ENCODE measurements at regions not wholly inside any gene's neighbourhood (a gene's known extent, or its start where the extent isn't known, plus 50 kb on each side); places are given as distances from the start of the nearest gene placed in this dataset.
"Not testable (repeated sequence)": the region's sequence is repeated elsewhere in the genome, so short reads cannot be mapped to it uniquely, and the experiment has no call there.

- DNase-seq (ENCODE audit: low spot score), result no peak
Measured at GRCh38 chr1:96187020-96187419, 534.6 kb upstream of the PTBP2 start.

GRCh38 chr1:96191165-96191564 lies 530.4 kb upstream of the PTBP2 start:
- DNase-seq (ENCODE audit: low spot score), result no peak

- no peak for DNase-seq (ENCODE audit: low spot score)
Measured at GRCh38 chr1:96206451-96206850, 515.1 kb upstream of the PTBP2 start.

GRCh38 chr1:96207936-96208335 lies 513.6 kb upstream of the PTBP2 start:
- DNase-seq (ENCODE audit: low spot score), result no peak

- DNase-seq (ENCODE audit: low spot score), result no peak
Measured at GRCh38 chr1:96208428-96208827, 513.2 kb upstream of the PTBP2 start.

GRCh38 chr1:96210054-96210453 lies 511.5 kb upstream of the PTBP2 start:
- no peak for DNase-seq (ENCODE audit: low spot score)

- no peak for DNase-seq (ENCODE audit: low spot score)
Measured at GRCh38 chr1:96211202-96211601, 510.4 kb upstream of the PTBP2 start.

- no peak for DNase-seq (ENCODE audit: low spot score)
Measured at GRCh38 chr1:96214982-96215381, 506.6 kb upstream of the PTBP2 start.

GRCh38 chr1:96220651-96221050 lies 500.9 kb upstream of the PTBP2 start:
- DNase-seq (ENCODE audit: low spot score), result no peak

- DNase-seq (ENCODE audit: low spot score), result no peak
Measured at GRCh38 chr1:96222701-96223100, 498.9 kb upstream of the PTBP2 start.

- not testable (repeated sequence) for DNase-seq (ENCODE audit: low spot score)
Measured at GRCh38 chr1:96224229-96224628, 497.4 kb upstream of the PTBP2 start.

GRCh38 chr1:96233422-96233821 lies 488.2 kb upstream of the PTBP2 start:
- no peak for DNase-seq (ENCODE audit: low spot score)

- DNase-seq (ENCODE audit: low spot score), result no peak
Measured at GRCh38 chr1:96234299-96234698, 487.3 kb upstream of the PTBP2 start.

GRCh38 chr1:96236156-96236739 lies 485.3 kb upstream of the PTBP2 start:
- DNase-seq (ENCODE audit: low spot score), result peak; percentile 66

GRCh38 chr1:96238426-96238825 lies 483.2 kb upstream of the PTBP2 start:
- DNase-seq (ENCODE audit: low spot score), result no peak

GRCh38 chr1:96240438-96240837 lies 481.1 kb upstream of the PTBP2 start:
- no peak for DNase-seq (ENCODE audit: low spot score)

GRCh38 chr1:96253246-96254035 lies 468.1 kb upstream of the PTBP2 start:
- DNase-seq (ENCODE audit: low spot score), result no peak

- DNase-seq (ENCODE audit: low spot score), result no peak
Measured at GRCh38 chr1:96256130-96256790, 465.3 kb upstream of the PTBP2 start.

GRCh38 chr1:96259399-96259798 lies 462.2 kb upstream of the PTBP2 start:
- no peak for DNase-seq (ENCODE audit: low spot score)

- DNase-seq (ENCODE audit: low spot score), result no peak
Measured at GRCh38 chr1:96281491-96281890, 440.1 kb upstream of the PTBP2 start.

GRCh38 chr1:96290033-96290432 lies 431.6 kb upstream of the PTBP2 start:
- DNase-seq (ENCODE audit: low spot score), result no peak

GRCh38 chr1:96290801-96291200 lies 430.8 kb upstream of the PTBP2 start:
- no peak for DNase-seq (ENCODE audit: low spot score)

- DNase-seq (ENCODE audit: low spot score), result no peak
Measured at GRCh38 chr1:96291468-96291867, 430.1 kb upstream of the PTBP2 start.

Measured in NAMALWA (cell line).